ENCODE measurements at regions not wholly inside any gene's neighbourhood (a gene's known extent, or its start where the extent isn't known, plus 50 kb on each side); places are given as distances from the start of the nearest gene placed in this dataset.
"Not testable (repeated sequence)": the region's sequence is repeated elsewhere in the genome, so short reads cannot be mapped to it uniquely, and the experiment has no call there.

DNA sequence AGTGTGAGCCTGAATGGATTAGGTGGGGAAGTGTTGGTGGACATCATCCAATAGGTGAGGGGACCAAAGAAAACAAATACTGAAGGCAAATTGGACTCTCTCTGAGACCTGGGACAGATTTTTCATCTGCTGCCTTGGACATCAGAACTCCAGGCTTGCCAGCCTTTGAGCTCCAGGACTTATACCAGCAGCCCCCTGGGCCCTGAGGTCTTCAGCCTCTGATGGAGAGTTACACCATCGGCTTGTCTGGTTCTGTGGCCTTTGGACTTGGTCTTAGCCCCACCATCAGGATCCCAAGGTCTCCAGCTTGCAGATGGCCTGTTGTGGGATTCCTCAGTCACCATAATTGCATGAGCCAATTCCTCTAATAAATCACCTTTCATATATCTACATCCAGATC lies 80.8 kb upstream of the SLC8A3 start:
- DNase-seq = no peak

DNA sequence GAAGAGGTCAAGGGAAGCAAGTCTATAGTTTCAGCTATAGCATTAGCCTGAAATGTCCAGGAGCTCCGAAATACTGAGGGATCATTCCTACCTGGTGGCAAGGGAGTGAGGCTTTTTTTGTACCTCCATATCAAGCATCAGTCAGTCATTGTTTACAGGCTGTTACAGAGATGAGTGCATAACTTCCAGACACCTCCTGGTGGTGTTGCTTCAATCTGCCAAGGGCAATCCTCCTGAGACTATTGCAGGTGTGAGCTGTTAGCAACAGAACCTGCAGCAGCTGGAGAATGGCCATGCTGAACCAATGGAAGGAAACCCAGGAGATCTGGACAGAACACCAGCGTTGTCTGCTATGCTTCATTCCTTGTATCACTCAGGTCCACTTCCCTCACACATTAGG lies 80.0 kb upstream of the SLC8A3 start:
- no peak for DNase-seq

DNA sequence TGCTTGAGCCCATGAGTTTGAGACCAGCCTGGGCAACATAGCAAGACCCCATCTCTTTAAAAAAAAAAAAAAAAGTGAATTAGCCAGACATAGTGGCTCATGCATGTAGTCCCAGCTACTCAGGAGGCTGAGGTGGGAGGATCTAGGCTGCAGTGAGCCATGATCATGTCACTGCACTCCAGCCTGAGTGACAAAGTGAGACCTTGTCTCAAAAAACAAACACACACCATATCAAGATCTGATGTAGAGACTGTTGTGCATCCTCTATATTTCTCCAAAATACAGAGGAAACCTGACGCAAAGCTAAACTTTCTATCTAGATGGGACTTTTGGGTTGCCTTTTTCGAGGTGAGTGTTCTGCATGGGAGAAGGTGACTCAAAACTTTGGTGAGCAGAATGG lies 77.4 kb upstream of the SLC8A3 start:
- no peak for DNase-seq

DNA sequence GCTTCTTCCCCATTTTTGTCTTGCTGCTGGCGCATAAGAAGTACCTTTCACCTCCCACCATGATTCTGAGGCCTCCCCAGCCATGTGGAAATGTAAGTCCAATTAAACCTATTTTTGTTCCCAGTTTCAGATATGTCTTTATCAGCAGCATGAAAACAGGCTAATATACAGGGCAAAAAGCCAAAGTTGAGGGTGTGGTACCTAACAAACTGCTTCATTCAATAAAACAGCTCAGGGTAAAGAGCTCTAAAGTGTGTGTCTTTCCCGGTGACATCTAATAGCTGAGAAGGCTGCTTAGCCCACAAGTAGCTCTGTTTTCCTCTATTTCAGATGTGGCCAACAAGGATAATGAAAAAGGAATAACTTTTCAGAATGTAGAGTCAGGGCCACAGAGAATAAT lies 76.7 kb upstream of the SLC8A3 start:
- DNase-seq = no peak

DNA sequence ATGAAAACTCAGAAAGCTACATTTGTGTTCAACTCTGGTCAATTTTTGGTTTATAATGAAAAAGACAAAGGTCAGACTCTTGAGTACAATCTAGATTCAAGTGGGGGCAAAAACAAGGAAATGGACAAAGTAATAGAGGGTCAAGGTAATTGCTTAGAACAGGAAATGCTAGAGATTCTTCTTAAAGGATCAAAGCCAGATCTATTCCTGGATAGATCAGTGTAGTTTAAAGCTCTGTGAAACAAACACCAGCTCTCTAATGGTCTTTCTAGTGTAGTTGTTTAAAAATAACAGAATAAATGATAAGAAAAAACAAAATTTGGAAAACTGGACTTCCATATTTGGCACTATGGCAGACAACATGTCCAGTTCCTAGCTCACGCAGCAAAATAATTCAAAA lies 70.7 kb upstream of the SLC8A3 start:
- no peak for DNase-seq

DNA sequence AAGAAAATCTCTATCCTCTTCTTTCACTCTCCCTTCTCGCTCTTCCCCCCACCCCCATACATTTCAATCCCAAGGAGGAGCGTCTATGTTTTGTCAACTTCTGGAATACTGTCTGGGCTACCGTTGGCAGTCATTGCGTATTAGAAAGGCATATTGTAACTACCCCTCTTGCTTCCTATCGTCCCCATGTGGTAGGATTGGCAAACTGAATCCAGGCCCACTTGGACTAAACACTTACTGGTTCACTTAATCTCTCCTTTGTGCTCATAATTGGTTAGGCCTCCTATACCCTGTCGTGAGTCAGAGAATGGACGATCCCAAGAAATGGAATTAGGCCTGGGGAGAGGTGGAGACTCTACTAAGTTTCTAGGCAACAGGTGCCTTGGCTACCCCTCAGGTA lies 68.8 kb upstream of the SLC8A3 start:
- DNase-seq = peak; percentile 11 to 14

DNA sequence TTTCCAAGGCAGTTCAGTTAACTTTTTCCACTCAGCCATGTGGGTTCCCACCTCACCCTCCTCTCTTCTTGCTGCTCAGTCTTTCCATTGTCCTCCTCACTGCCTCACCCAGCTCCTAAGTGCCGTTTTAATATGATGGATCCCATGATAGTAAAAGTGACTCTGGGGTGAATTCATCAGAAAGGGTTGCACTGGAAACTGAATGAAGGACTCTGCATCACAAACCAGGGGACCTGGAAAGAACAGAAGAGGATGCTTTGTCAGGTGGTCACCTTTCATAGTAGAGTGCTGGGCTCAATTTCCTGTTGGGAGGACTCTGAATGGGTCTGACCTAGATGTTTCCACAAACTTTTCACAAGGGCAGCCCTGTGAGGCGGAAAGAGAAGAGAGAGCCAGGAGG lies 67.8 kb upstream of the SLC8A3 start:
- DNase-seq = no peak

DNA sequence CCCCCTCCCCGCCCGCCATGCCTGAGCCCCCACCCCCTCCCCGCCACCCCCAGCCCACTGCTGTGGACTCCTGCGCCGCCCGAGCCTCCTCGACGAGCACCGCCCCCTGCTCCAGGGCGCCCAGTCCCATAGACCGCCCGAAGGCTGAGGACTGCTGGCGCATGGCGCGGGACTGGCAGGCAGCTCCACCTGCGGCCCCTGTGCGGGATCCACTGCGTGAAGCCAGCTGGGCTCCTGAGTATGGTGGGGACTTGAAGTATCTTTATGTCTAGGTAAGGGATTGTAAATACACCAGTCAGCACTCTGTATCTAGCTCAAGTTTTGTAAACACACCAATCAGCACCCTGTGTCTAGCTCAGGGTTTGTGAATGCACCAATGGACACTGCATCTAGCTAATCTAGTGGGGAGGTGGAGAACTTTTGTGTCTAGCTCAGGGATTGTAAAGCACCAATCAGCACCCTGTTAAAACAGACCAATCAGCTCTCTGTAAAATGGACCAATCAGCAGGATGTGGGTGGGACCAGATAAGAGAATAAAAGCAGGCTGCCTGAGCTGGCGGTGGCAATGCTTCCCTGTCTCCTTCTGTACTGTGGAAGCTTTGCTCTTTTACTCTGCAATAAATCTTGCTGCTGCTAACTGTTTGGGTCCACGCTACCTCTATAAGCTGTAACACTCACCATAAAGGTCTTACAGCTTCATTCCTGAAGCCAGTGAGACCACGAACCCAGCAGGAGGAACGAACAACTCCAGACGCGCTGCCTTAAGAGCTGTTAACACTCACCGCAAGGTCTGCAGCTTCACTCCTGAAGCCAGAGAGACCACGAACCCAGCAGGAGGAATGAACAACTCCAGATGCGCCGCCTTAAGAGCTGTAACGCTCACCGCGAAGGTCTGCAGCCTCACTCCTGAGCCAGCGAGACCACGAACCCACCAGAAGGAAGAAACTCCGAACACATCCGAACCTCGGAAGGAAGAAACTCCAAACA lies 66.6 kb upstream of the SLC8A3 start:
- peak in 1 of 2 experiments; percentile 10 for DNase-seq

DNA sequence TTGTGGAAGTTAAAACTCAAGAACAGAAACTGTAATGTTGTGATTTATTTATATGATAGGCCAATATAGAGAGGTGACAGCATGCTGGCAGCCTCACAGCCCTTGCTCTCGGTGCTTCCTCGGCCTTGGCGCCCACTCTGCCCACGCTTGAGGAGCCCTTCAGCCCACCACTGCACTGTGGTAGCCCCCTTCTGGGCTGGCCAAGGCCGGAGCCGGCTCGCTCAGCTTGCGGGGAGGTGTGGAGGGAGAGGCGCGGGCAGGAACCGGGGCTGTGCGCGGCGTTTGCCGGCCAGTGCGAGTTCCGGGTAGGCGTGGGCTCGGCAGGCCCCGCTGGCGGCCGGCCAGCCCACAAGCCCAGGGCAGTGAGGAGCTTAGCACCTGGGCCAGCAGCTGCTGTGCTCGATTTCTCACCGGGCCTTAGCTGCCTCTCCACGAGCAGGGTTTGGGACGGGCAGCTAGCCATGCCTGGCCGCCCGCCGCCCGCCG lies 65.8 kb upstream of the SLC8A3 start:
- DNase-seq = peak; percentile 33 to 54

DNA sequence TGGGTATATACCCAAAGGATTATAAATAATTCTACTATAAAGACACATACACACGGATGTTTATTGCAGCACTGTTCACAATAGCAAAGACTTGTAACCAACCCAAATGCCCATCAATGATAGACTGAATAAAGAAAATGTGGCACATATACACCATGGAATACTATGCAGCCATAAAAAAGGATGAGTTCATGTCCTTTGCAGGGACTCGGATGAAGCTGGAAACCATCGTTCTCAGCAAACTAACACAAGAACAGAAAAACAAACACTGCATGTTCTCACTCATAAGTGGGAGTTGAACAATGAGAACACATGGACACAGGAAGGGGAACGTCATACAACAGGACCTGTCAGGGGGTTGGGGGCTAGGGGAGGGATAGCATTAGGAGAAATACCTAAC lies 64.8 kb upstream of the SLC8A3 start:
- not testable (repeated sequence) for DNase-seq

DNA sequence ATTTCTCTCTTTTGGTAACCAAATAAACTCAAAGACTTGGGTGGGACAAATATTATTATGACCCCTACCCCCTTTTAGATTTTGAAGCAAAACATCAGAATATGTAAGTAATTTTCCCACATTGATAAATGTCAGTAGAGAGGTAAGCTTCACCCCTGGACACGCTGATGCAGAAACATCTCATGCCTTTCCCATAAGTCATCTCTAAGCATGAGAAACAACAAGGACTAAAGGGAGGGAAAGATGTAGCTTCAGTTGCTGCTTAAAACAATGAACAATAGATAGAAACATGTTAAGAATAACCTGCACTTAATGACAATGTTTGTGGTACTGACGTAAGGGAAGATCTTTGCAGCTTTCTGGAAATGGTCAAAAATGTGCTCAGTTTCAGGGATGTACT lies 56.3 kb upstream of the SLC8A3 start:
- no peak for DNase-seq

DNA sequence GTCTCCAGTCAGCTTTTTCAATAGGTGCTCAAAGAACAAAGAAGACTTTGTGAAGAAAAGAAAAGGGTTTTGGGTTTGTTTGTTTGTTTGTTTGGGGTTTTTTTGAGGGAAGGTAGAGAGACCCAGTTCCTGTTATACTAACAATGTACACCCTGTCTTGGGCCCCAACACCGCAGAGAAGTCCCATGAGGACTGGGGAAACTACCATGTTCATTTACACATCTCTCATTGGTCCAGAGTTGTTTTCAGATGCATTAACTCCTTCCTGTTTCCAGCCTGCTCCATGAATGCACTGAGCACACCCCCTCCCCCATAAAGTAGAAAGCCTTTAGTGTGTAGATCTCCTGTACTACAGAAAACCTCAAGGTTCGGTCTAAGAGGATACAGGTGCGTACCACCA lies 51.1 kb upstream of the SLC8A3 start:
- no peak for DNase-seq

DNA sequence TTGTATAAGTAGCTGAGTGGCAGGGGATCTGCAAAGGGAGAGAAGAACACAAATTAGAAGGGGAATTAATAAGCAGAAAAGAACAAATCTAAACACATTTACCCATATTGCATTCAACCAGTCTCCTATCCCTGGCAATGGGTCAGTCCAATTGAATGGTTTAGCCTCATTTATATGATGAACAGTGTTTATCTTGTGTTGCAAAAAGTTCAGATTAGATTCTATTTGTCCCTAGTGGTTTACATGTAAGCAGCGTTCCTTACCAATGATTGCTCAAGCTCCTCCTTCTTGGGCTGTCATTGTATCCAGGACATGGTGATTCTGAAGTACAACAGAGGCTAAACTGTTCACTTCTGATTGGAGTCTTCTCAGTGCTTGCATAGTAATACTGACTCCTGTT lies 49.9 kb upstream of the SLC8A3 start:
- DNase-seq = not testable (repeated sequence)

All from NCI-H187 (cell line).